ENCODE measurements at regions not wholly inside any gene's neighbourhood (a gene's known extent, or its start where the extent isn't known, plus 50 kb on each side); places are given as distances from the start of the nearest gene placed in this dataset.

DNA sequence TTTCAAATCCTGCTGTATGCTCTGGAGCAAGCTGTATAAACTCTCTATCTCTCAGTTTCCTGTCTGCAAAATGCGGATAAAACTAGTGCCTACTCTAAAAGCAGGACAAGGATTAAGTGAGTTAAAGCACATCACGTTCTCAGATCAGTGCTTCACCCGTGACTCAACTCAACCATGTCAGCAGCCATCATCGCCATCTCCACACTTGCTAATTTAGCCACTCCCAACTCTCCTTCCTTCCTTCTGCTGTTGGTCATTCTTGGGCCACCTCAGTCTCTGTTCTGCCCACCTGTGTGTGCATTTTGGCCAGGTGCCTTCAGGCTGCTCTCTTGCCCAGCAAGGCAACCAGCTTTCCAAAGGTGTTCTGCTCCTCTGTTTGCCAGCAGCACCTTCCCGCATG, 260.0 kb upstream of the CDYL start:
- DNase-seq (ENCODE audit: low read depth, low spot score) (no peak), ATAC-seq (no peak)
- intact Hi-C loops (cut with micrococcal nuclease; ENCODE audit: unreplicated experiment) (no loop called here), in situ Hi-C loops (cut with HindIII; ENCODE audit: low pct_unique_long_range_greater_than_20kb, low sequenced_read_pairs) (no loop called here)
- CTCF ChIA-PET, result no interaction called here
- H3K36me3 ChIP-seq (ENCODE audit: control insufficient read depth, insufficient read depth, low read length), result no peaks in the 10 kb centered on the region
- H3K4me1 ChIP-seq (ENCODE audit: control insufficient read depth, insufficient read depth, low read length), result no peaks in the 10 kb centered on the region
- no peak overlapping the region for H3K27ac ChIP-seq (ENCODE audit: low read length)
- POLR2A ChIA-PET, result no interaction called here
- TF ChIP-seq, protein P1, sequence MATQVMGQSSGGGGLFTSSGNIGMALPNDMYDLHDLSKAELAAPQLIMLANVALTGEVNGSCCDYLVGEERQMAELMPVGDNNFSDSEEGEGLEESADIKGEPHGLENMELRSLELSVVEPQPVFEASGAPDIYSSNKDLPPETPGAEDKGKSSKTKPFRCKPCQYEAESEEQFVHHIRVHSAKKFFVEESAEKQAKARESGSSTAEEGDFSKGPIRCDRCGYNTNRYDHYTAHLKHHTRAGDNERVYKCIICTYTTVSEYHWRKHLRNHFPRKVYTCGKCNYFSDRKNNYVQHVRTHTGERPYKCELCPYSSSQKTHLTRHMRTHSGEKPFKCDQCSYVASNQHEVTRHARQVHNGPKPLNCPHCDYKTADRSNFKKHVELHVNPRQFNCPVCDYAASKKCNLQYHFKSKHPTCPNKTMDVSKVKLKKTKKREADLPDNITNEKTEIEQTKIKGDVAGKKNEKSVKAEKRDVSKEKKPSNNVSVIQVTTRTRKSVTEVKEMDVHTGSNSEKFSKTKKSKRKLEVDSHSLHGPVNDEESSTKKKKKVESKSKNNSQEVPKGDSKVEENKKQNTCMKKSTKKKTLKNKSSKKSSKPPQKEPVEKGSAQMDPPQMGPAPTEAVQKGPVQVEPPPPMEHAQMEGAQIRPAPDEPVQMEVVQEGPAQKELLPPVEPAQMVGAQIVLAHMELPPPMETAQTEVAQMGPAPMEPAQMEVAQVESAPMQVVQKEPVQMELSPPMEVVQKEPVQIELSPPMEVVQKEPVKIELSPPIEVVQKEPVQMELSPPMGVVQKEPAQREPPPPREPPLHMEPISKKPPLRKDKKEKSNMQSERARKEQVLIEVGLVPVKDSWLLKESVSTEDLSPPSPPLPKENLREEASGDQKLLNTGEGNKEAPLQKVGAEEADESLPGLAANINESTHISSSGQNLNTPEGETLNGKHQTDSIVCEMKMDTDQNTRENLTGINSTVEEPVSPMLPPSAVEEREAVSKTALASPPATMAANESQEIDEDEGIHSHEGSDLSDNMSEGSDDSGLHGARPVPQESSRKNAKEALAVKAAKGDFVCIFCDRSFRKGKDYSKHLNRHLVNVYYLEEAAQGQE (IDR thresholded peaks at IDR 0.05; ENCODE audit: insufficient read depth in 1 of 2, low read depth in 2 of 2, low read length in 1 of 2), result no peak
- TF ChIP-seq POLR2AphosphoS5 (IDR thresholded peaks at IDR 0.05; ENCODE audit: low read depth, low read length) (no peak), TCF7L2 (IDR thresholded peaks at IDR 0.05; ENCODE audit: low read depth, low read length) (no peak), SIN3A (IDR thresholded peaks at IDR 0.05; ENCODE audit: borderline replicate concordance, insufficient read depth, low read depth, low read length) (no peak)
- TF ChIP-seq, protein P2, sequence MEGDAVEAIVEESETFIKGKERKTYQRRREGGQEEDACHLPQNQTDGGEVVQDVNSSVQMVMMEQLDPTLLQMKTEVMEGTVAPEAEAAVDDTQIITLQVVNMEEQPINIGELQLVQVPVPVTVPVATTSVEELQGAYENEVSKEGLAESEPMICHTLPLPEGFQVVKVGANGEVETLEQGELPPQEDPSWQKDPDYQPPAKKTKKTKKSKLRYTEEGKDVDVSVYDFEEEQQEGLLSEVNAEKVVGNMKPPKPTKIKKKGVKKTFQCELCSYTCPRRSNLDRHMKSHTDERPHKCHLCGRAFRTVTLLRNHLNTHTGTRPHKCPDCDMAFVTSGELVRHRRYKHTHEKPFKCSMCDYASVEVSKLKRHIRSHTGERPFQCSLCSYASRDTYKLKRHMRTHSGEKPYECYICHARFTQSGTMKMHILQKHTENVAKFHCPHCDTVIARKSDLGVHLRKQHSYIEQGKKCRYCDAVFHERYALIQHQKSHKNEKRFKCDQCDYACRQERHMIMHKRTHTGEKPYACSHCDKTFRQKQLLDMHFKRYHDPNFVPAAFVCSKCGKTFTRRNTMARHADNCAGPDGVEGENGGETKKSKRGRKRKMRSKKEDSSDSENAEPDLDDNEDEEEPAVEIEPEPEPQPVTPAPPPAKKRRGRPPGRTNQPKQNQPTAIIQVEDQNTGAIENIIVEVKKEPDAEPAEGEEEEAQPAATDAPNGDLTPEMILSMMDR (IDR thresholded peaks at IDR 0.05), result no peak
- no peaks in the 10 kb centered on the region for H3K9me3 ChIP-seq (ENCODE audit: control insufficient read depth, insufficient read depth, low read depth, low read length)
- no TSS peak for BruUV-seq (replicated peaks)
- no peaks in the 10 kb centered on the region for H3K27me3 ChIP-seq (ENCODE audit: control insufficient read depth, insufficient read depth, low read length)
- no peak overlapping the region for H3K4me3 ChIP-seq (ENCODE audit: low read depth in 2 of 2, low read length in 2 of 2)

DNA sequence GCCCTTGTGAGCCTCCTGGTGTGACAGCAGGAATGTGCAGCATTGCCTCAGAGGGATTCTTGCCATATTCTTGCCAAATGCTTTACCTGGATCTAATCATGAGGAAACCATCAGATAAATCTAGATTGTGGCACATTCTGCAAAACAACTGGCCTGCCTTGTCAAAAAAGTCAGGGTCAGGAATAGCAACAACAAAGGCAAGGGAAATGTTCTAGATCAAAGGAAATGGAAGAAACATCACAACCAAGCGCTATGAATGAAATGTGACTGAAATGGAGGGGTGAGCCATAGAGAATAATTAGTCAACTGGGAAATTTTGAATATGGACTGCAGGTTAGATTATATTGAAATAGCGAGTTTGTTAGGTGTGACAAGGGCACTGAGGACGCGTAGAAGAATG, 262.6 kb upstream of the CDYL start:
- no TSS peak for BruUV-seq (replicated peaks)
- Histone ChIP-seq H3K27me3 (ENCODE audit: control insufficient read depth, insufficient read depth, low read length) (no peaks in the 10 kb centered on the region), H3K36me3 (ENCODE audit: control insufficient read depth, insufficient read depth, low read length) (no peaks in the 10 kb centered on the region), H3K9me3 (ENCODE audit: control insufficient read depth, insufficient read depth, low read depth, low read length) (no peaks in the 10 kb centered on the region), H3K4me1 (ENCODE audit: control insufficient read depth, insufficient read depth, low read length) (no peaks in the 10 kb centered on the region), H3K4me3 (ENCODE audit: low read depth in 2 of 2, low read length in 2 of 2) (no peak overlapping the region), H3K27ac (ENCODE audit: low read length) (no peak overlapping the region)
- POLR2A ChIA-PET, result no interaction called here
- in situ Hi-C loops (cut with HindIII; ENCODE audit: low pct_unique_long_range_greater_than_20kb, low sequenced_read_pairs), result no loop called here
- intact Hi-C loops (cut with micrococcal nuclease; ENCODE audit: unreplicated experiment), result no loop called here
- no peak for ATAC-seq
- CTCF ChIA-PET, result no interaction called here
- DNase-seq (ENCODE audit: low read depth, low spot score), result no peak
- TF ChIP-seq, protein P2 (IDR thresholded peaks at IDR 0.05), result no peak
- TF ChIP-seq SIN3A (IDR thresholded peaks at IDR 0.05; ENCODE audit: borderline replicate concordance, insufficient read depth, low read depth, low read length) (no peak), POLR2AphosphoS5 (IDR thresholded peaks at IDR 0.05; ENCODE audit: low read depth, low read length) (no peak), TCF7L2 (IDR thresholded peaks at IDR 0.05; ENCODE audit: low read depth, low read length) (no peak)
- TF ChIP-seq, protein P1 (IDR thresholded peaks at IDR 0.05; ENCODE audit: insufficient read depth in 1 of 2, low read depth in 2 of 2, low read length in 1 of 2), result no peak

All from Panc1 (cell line).